Chondrocyte (in vitro differentiated cells): ENCODE measurements at regions not wholly inside any gene's neighbourhood (a gene's known extent, or its start where the extent isn't known, plus 50 kb on each side); places are given as distances from the start of the nearest gene placed in this dataset.

Experiments used
- DNase-seq: peaks from one replicate; pipeline ENCODE4 v3.0.0; 2021; ENCODE audit warnings: mixed read lengths, low spot score
- H3K27ac Mint-ChIP-seq: one replicate; pipeline ENCODE4 v1.8.0; 2021; ENCODE audit warnings: mild to moderate bottlenecking, moderate library complexity, mixed read lengths; ENCODE audit not compliant: unreplicated experiment
- H3K27me3 Mint-ChIP-seq: 2 replicates; pipeline ENCODE4 v1.8.0; 2021; ENCODE audit warnings: low read depth, mixed read lengths
- H3K36me3 Mint-ChIP-seq: 2 replicates; pipeline ENCODE4 v1.8.0; 2021; ENCODE audit warnings: low read depth, mixed read lengths
- H3K4me1 Mint-ChIP-seq: 2 replicates; pipeline ENCODE4 v1.8.0; 2021; ENCODE audit warnings: low read depth, mild to moderate bottlenecking, mixed read lengths
- H3K4me3 Mint-ChIP-seq: one replicate; pipeline ENCODE4 v1.8.0; 2021; ENCODE audit warnings: mild to moderate bottlenecking, moderate library complexity, mixed read lengths; ENCODE audit not compliant: unreplicated experiment
- H3K9me3 Mint-ChIP-seq: 2 replicates; pipeline ENCODE4 v1.8.0; 2021; ENCODE audit warnings: low read depth, mixed read lengths
- TF ChIP-seq, protein P1 (sequence below): fragments of 200-600 bp; sonication (generic); IDR thresholded peaks from 2 replicates; pipeline ENCODE4 v1.5.0; 2021; ENCODE audit warnings: antibody characterized with exemption, mild to moderate bottlenecking, moderate library complexity

DNA sequence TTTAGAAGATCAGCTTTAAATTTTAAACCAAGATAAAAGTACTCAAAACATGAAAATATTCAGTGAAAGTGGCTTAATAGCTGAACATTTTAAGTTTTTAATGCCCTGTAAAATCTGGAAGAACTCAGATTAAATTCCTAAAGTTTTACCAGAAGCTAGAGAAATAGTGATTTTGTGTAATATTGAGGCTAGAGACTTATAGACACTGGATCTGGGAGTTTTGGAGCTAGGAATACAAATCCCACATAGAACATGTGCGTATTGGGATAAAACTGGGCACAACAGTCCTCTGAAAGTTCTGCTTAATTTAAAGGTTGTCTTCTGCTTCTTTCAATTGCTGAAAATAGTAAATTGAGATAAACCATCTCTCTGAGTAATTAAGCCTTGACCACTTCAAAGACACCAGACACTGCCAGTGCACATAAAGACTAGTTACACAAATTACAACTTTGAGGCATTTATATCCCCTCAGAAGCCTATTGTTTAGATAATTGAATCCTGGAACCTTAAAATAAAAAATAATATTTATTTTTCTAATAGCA is 1382.5 kb downstream of the OTOL1 start:
- no peaks in the 10 kb centered on the region for H3K36me3 Mint-ChIP-seq
- no peaks in the 10 kb centered on the region for H3K9me3 Mint-ChIP-seq
- no peak overlapping the region for H3K4me3 Mint-ChIP-seq
- no peaks in the 10 kb centered on the region for H3K27me3 Mint-ChIP-seq
- TF ChIP-seq, protein P1, sequence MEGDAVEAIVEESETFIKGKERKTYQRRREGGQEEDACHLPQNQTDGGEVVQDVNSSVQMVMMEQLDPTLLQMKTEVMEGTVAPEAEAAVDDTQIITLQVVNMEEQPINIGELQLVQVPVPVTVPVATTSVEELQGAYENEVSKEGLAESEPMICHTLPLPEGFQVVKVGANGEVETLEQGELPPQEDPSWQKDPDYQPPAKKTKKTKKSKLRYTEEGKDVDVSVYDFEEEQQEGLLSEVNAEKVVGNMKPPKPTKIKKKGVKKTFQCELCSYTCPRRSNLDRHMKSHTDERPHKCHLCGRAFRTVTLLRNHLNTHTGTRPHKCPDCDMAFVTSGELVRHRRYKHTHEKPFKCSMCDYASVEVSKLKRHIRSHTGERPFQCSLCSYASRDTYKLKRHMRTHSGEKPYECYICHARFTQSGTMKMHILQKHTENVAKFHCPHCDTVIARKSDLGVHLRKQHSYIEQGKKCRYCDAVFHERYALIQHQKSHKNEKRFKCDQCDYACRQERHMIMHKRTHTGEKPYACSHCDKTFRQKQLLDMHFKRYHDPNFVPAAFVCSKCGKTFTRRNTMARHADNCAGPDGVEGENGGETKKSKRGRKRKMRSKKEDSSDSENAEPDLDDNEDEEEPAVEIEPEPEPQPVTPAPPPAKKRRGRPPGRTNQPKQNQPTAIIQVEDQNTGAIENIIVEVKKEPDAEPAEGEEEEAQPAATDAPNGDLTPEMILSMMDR, result no peak
- H3K4me1 Mint-ChIP-seq, result no peaks in the 10 kb centered on the region
- no peak overlapping the region for H3K27ac Mint-ChIP-seq
- no peak for DNase-seq

DNA sequence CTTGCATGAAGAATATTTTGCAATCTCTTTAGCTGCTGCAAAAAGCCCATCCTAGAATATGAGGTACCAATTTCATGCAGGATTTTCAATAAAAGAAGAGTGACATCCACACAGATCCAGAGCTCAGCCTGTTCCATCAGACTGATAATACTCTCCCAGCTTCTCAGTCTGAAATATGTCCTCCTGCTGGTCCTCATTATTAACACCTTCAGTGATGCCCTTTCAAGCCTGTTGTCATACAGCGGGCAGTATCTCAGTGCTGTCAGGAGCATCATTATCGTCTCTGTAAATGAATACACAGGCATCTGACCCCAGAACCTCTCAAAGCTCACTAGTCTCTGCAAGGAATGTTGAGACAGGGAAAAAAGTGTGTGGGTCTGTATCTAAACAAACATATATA is 1387.8 kb downstream of the OTOL1 start:
- Mint-ChIP-seq H3K36me3 (no peaks in the 10 kb centered on the region), H3K9me3 (no peaks in the 10 kb centered on the region), H3K4me3 (no peak overlapping the region), H3K27me3 (no peaks in the 10 kb centered on the region), H3K4me1 (no peaks in the 10 kb centered on the region), H3K27ac (no peak overlapping the region)
- DNase-seq, result no peak
- TF ChIP-seq, protein P1, result no peak

DNA sequence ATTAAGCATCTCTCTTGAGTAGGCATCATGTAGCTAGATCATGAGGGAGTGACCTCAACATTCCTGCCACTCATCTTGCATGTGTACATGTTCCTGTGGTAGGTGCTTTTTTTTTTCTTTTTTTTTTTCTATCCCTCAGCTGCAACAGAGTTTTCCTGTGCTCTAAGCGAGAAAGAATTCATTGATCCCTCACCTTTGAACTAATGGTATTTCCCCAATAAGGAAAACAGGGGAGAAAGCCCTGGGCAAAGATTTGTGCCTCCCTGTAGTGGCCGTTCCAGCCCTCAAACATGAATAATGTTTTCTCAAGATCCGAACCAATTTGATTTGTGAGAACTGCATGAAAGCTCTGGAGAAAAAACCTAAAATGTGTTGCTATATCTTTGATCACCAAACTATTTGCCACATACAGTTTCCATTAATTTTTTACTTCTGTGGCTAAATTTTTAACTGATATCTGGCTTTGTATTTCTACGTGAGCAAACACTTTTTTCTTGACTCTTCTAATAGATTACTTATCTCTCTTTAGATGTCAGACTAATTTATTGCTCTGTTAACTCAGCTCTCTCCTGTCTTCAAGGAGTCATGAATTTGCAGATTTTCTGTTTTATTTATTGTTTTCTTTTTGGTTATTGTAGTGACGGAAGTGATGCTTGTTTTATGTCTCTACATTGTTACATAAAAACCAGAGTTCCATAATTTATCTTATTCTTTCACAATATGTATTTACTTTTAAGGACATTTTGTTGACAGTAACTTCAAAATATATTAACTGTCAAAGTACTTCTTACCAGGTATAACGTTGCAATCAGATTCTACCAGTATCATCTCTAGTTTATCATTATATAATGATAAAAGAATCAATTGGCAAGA is 1396.5 kb downstream of the OTOL1 start:
- Mint-ChIP-seq H3K27ac (no peak overlapping the region), H3K4me3 (no peak overlapping the region), H3K4me1 (no peaks in the 10 kb centered on the region), H3K27me3 (no peaks in the 10 kb centered on the region), H3K36me3 (no peaks in the 10 kb centered on the region), H3K9me3 (peaks cover 6% of the 10 kb centered on the region)
- DNase-seq, result no peak
- TF ChIP-seq, protein P1, result no peak

DNA sequence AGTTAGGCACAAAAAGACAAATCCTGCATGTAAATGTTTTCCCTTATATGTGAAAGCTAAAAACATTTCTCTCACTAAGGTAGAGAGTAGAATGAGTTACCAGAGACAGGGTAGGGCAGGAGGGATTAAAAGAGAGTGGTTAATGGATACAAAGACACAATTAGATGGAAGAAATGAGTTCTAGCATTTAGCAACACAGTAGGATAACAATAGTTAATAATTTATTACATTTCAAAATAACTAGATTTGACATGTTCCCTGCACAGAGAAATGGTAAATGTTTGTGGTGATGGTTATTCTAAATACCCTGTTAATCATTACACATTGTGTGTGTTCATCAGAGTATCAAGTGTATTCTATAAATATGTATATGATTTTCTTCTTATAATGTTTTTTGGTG is 1400.7 kb downstream of the OTOL1 start:
- H3K36me3 Mint-ChIP-seq, result no peaks in the 10 kb centered on the region
- peaks cover 6% of the 10 kb centered on the region for H3K9me3 Mint-ChIP-seq
- no peaks in the 10 kb centered on the region for H3K4me1 Mint-ChIP-seq
- H3K27ac Mint-ChIP-seq, result no peak overlapping the region
- H3K4me3 Mint-ChIP-seq, result no peak overlapping the region
- no peak for DNase-seq
- TF ChIP-seq, protein P1, result no peak
- no peaks in the 10 kb centered on the region for H3K27me3 Mint-ChIP-seq

DNA sequence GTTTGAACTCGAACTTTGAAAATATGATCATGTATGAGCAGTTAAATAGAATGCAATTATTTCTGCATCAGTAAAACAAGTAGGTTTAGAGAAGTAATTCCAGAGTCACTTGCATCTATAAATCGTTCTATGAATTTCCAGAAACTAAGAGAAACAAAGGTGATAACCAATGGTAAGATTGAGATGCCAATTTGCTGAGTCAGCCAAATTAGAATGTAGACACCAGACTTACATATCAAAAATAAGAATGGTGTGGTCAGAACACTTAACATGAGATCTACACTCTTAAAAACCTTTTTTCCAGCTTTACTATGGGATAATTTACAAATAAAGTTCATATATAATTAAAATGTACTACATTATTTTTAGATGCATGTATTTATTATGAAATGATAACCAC is 1435.9 kb downstream of the OTOL1 start:
- Mint-ChIP-seq H3K4me3 (no peak overlapping the region), H3K27me3 (peaks cover 2% of the 10 kb centered on the region), H3K27ac (no peak overlapping the region), H3K36me3 (no peaks in the 10 kb centered on the region), H3K9me3 (no peaks in the 10 kb centered on the region), H3K4me1 (no peaks in the 10 kb centered on the region)
- DNase-seq, result no peak
- TF ChIP-seq, protein P1, result no peak
